LNCaP clone FGC (cell line): ENCODE measurements at regions not wholly inside any gene's neighbourhood (a gene's known extent, or its start where the extent isn't known, plus 50 kb on each side); places are given as distances from the start of the nearest gene placed in this dataset.
"Not testable (repeated sequence)": the region's sequence is repeated elsewhere in the genome, so short reads cannot be mapped to it uniquely, and the experiment has no call there.

Experiments
- DNase-seq: peaks from one replicate; pipeline ENCODE4 v3.0.0-alpha.2; 2011; ENCODE audit warnings: low read depth
- H3K4me3 ChIP-seq: 2 replicates; pipeline ENCODE4 v1.5.1; 2011; ENCODE audit warnings: mild to moderate bottlenecking, low read depth, low read length, control low read depth
- TF ChIP-seq, protein P1 (sequence below): IDR thresholded peaks from 2 replicates; pipeline ENCODE4 v1.5.1; 2012; ENCODE audit warnings: mild to moderate bottlenecking; ENCODE audit not compliant: control insufficient read depth, insufficient read depth; ENCODE audit errors: extremely low read depth

DNA sequence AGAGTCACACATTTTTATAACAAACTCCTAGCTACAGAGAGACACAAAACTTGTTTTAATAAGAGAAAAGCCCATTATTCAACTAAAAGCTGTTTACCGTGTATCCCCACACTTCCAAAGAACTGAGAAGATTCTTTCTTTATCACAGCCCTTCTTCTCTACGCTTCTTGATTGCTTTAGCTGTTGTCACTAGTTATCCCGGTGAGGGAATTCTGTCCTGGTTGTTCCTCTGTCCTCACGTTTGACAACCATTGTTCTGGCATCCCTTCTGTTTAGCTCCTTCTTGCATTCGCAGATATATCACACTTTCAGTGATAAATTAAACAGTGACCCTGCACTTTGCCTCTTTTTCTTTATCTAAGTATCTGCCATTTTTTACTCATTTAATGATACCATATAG lies 1035.1 kb upstream of the PCDH20 start:
- no peak overlapping the region for H3K4me3 ChIP-seq
- TF ChIP-seq, protein P1, sequence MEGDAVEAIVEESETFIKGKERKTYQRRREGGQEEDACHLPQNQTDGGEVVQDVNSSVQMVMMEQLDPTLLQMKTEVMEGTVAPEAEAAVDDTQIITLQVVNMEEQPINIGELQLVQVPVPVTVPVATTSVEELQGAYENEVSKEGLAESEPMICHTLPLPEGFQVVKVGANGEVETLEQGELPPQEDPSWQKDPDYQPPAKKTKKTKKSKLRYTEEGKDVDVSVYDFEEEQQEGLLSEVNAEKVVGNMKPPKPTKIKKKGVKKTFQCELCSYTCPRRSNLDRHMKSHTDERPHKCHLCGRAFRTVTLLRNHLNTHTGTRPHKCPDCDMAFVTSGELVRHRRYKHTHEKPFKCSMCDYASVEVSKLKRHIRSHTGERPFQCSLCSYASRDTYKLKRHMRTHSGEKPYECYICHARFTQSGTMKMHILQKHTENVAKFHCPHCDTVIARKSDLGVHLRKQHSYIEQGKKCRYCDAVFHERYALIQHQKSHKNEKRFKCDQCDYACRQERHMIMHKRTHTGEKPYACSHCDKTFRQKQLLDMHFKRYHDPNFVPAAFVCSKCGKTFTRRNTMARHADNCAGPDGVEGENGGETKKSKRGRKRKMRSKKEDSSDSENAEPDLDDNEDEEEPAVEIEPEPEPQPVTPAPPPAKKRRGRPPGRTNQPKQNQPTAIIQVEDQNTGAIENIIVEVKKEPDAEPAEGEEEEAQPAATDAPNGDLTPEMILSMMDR, result no peak
- DNase-seq, result no peak

DNA sequence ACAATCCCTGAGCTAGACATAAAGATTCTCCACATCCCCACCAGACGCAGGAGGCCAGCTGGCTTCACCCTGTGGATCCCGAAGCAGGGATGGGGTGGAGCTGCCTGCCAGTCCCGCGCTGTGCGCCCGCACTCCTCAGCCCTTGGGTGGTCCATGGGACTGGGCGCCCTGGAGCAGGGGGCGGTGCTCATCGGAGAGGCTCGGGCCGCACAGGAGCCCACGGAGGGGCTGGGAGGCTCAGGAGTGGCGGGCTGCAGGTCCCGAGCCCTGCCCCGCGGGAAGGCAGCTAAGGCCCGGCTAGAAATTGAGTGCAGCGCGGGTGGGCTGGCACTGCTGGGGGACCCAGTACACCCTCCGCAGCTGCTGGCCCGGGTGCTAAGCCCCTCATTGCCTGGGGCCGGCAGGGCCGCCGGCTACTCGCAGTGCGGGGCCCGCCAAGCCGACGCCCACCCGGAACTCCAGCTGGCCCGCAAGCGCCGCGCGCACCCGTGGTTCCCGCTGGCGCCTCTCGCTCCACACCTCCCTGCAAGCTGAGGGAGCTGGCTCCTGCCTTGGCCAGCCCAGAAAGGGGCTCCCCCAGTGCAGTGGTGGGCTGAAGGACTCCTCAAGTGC lies 1032.2 kb upstream of the PCDH20 start:
- not testable (repeated sequence) for H3K4me3 ChIP-seq, DNase-seq

DNA sequence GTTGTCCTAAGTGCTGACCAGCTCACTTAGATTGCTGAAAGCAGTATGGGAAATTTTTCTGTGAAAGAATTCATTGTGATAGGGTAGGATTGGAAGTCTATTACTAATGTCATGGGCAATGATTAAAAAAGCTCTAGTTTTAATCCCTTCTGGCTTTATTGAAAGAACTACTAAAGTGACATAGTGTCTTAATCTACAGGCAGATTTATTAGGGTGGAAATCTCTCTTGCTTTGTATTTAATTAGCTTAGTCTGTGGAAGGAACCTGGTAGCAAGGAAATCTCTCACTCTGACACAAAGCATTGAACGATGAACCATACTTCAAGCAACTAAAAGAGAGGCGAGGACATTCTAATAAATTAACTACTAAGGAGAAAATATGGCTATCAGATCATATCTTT lies 1029.2 kb upstream of the PCDH20 start:
- no peak overlapping the region for H3K4me3 ChIP-seq

DNA sequence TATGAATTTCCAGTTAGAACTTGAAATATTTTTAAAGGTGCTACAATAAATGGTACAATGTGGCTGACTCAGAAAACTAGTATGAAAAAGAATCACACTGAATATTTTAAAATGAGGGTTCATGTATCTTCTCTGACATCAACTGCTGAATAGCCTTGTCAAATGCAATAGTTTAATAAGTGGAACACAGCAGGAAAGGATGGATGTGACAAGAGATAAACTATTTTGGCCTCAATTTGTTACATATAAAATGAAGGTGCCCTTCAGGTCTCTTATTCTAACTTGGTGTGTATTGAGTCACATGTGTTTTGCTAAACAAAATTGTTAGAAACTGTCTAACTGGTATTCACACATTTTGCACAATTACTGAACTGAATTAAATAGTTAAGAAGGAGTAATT lies 1018.4 kb upstream of the PCDH20 start:
- DNase-seq, result no peak
- TF ChIP-seq, protein P1, result no peak
- no peak overlapping the region for H3K4me3 ChIP-seq

More for the DNA sequence above, 1029.2 kb upstream of the PCDH20 start:
- no peak for DNase-seq
- TF ChIP-seq, protein P1, result no peak

DNA sequence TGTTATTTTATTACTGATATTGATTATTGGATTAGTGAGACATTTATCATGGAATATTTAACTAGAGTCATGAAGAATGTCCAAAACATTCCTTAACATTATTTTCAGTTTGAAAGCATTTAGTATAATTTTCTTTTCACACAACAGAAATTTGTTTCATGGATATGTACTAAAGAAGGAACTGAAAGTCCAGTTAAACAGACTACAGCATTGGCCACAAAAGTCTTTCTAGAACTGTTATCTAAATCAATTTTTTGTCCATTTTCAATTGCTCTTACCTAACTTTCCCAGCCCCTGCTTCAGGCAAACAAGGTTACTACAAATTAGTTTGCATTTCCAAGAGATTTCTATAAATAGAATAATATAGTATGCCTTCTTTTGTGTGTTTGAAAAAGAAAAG lies 1018.0 kb upstream of the PCDH20 start:
- no peak for DNase-seq
- H3K4me3 ChIP-seq, result no peak overlapping the region
- TF ChIP-seq, protein P1, result no peak

DNA sequence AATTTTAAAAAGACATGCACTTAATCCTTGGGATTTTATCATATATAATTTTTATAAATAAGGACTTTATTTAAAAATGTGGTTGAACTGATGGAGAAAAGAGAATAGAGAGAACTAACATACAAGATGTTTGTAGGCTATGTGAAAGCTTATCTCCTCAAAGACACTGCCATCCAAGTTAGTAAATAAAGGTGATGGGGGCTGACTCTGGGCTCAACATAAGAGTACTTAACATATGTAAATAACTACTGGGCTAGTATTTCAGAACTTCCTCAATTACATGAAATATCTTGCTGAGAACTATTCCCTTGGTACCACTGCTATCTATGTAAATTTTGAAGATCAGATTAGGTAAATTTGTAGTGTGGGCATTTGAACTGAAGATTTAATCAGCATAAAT lies 1017.3 kb upstream of the PCDH20 start:
- DNase-seq, result peak; percentile 76
- TF ChIP-seq, protein P1, result no peak
- H3K4me3 ChIP-seq, result no peak overlapping the region

DNA sequence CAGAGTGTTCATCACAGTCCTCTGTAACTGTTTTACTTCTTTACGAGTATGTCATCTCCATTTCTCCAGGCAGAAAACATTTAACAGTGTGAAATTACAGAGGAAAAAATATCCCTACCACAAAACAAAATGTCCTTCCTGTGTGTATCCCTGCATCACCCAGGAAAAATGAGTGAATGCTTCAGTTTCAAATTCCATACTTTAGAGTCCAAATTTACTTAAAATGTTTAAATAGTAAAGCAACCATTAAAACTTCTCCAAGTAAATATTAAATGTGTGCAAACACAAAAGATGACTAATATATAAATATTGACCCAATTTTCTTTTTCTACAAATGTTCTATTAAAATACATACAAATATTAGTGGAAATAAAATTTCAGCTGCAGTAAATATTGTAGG lies 1016.6 kb upstream of the PCDH20 start:
- no peak overlapping the region for H3K4me3 ChIP-seq
- DNase-seq, result peak; percentile 67
- TF ChIP-seq, protein P1, result no peak
